ENCODE measurements at regions not wholly inside any gene's neighbourhood (a gene's known extent, or its start where the extent isn't known, plus 50 kb on each side); places are given as distances from the start of the nearest gene placed in this dataset.

GRCh38 chr2:217010173-217010572 is 150.3 kb upstream of the TNP1 start:
- H3K36me3 ChIP-seq = no peaks in the 10 kb centered on the region
- no peaks in the 10 kb centered on the region for H3K4me1 ChIP-seq (ENCODE audit: low read depth)
- H3K27ac ChIP-seq = no peak overlapping the region
- no peak for DNase-seq (ENCODE audit: low read depth in 1 of 2, low spot score in 1 of 2)
- no peak for TF ChIP-seq CTCF (IDR thresholded peaks at IDR 0.05; ENCODE audit: low read depth, low read length)
- H3K4me3 ChIP-seq = no peak overlapping the region
- H3K9me3 ChIP-seq (ENCODE audit: low read depth) = no peaks in the 10 kb centered on the region
- H3K27me3 ChIP-seq = no peaks in the 10 kb centered on the region

- no peaks in the 10 kb centered on the region for H3K9me3 ChIP-seq (ENCODE audit: low read depth)
These were observed 148.9 kb upstream of the TNP1 start for GRCh38 chr2:217008794-217009193.

GRCh38 chr2:217006217-217006616 is 146.4 kb upstream of the TNP1 start:
- no peak for DNase-seq (ENCODE audit: low read depth in 1 of 2, low spot score in 1 of 2)
- no peaks in the 10 kb centered on the region for H3K9me3 ChIP-seq (ENCODE audit: low read depth)
- H3K4me1 ChIP-seq (ENCODE audit: low read depth) = peaks cover 2% of the 10 kb centered on the region
- H3K27me3 ChIP-seq = no peaks in the 10 kb centered on the region
- no peak for TF ChIP-seq CTCF (IDR thresholded peaks at IDR 0.05; ENCODE audit: low read depth, low read length)
- H3K4me3 ChIP-seq = no peak overlapping the region
- H3K36me3 ChIP-seq = no peaks in the 10 kb centered on the region
- no peak overlapping the region for H3K27ac ChIP-seq

More at GRCh38 chr2:217008794-217009193, 148.9 kb upstream of the TNP1 start:
- TF ChIP-seq CTCF (IDR thresholded peaks at IDR 0.05; ENCODE audit: low read depth, low read length) = no peak
- H3K4me3 ChIP-seq = no peak overlapping the region
- H3K27ac ChIP-seq = no peak overlapping the region
- H3K36me3 ChIP-seq = no peaks in the 10 kb centered on the region
- no peaks in the 10 kb centered on the region for H3K27me3 ChIP-seq
- no peaks in the 10 kb centered on the region for H3K4me1 ChIP-seq (ENCODE audit: low read depth)
- DNase-seq (ENCODE audit: low read depth in 1 of 2, low spot score in 1 of 2) = no peak

- Histone ChIP-seq H3K36me3 (no peaks in the 10 kb centered on the region), H3K4me3 (no peak overlapping the region), H3K27ac (no peak overlapping the region), H3K9me3 (ENCODE audit: low read depth) (no peaks in the 10 kb centered on the region), H3K4me1 (ENCODE audit: low read depth) (peaks cover 17% of the 10 kb centered on the region), H3K27me3 (no peaks in the 10 kb centered on the region)
- no peak for TF ChIP-seq CTCF (IDR thresholded peaks at IDR 0.05; ENCODE audit: low read depth, low read length)
- DNase-seq (ENCODE audit: low read depth in 1 of 2, low spot score in 1 of 2) = no peak
These were observed 144.8 kb upstream of the TNP1 start for GRCh38 chr2:217004656-217005055.

GRCh38 chr2:217001740-217002139 is 141.9 kb upstream of the TNP1 start:
- no peaks in the 10 kb centered on the region for H3K27me3 ChIP-seq
- no peak overlapping the region for H3K4me3 ChIP-seq
- DNase-seq (ENCODE audit: low read depth in 1 of 2, low spot score in 1 of 2) = no peak
- peaks cover 17% of the 10 kb centered on the region for H3K4me1 ChIP-seq (ENCODE audit: low read depth)
- H3K27ac ChIP-seq = no peak overlapping the region
- no peak for TF ChIP-seq CTCF (IDR thresholded peaks at IDR 0.05; ENCODE audit: low read depth, low read length)
- H3K9me3 ChIP-seq (ENCODE audit: low read depth) = no peaks in the 10 kb centered on the region
- H3K36me3 ChIP-seq = no peaks in the 10 kb centered on the region

GRCh38 chr2:217000406-217000805 is 140.5 kb upstream of the TNP1 start:
- H3K27ac ChIP-seq = no peak overlapping the region
- TF ChIP-seq CTCF (IDR thresholded peaks at IDR 0.05; ENCODE audit: low read depth, low read length) = no peak
- DNase-seq (ENCODE audit: low read depth in 1 of 2, low spot score in 1 of 2) = no peak
- peaks cover 17% of the 10 kb centered on the region for H3K4me1 ChIP-seq (ENCODE audit: low read depth)
- no peaks in the 10 kb centered on the region for H3K9me3 ChIP-seq (ENCODE audit: low read depth)
- H3K27me3 ChIP-seq = no peaks in the 10 kb centered on the region
- no peaks in the 10 kb centered on the region for H3K36me3 ChIP-seq
- H3K4me3 ChIP-seq = no peak overlapping the region
